Endothelial cell of umbilical vein (primary cell): ENCODE measurements at regions not wholly inside any gene's neighbourhood (a gene's known extent, or its start where the extent isn't known, plus 50 kb on each side); places are given as distances from the start of the nearest gene placed in this dataset.

Source experiments
- BruUV-seq: library from RNA; stranded (reverse); fragments of 400-500 nt; replicated peaks from 2 replicates; lab custom pipeline; 2021; lab: Mats Ljungman, UMichigan
- CTCF ChIA-PET: fragments of 300-600, 350-600 bp; sonication (Branson Sonifier 250); formaldehyde crosslinking; loops from one replicate; lab custom pipeline; 2021; ENCODE audit warnings: antibody characterized with exemption, inconsistent platforms; lab: Charles Lee
- POLR2A ChIA-PET: fragments of 300-600, 350-600 bp; sonication (Branson Sonifier 250); formaldehyde crosslinking; loops from one replicate; lab custom pipeline; 2021; ENCODE audit warnings: antibody characterized with exemption, inconsistent platforms; lab: Charles Lee
- DNase-seq: peaks from one replicate; pipeline ENCODE4 v3.0.0-alpha.2; 2011; ENCODE audit warnings: low read depth, low spot score
- FAIRE-seq: peaks from 2 replicates; lab custom pipeline; 2011; peaks lifted over from hg19 to GRCh38; lab: Jason Lieb, UNC
- H2AFZ ChIP-seq: 2 replicates; pipeline ENCODE4 v1.6.0; 2012; ENCODE audit warnings: low read depth, low read length, control low read depth, inconsistent platforms
- H3K27ac ChIP-seq: 2 replicates; pipeline ENCODE4 v1.5.1; 2011; ENCODE audit warnings: low read depth, mild to moderate bottlenecking, control low read depth, low read length, moderate library complexity; ENCODE audit not compliant: insufficient read depth
- H3K27me3 ChIP-seq, 2 experiments: 2 replicates each; pipeline versions ENCODE4 v1.6.0 to v1.6.1; 2011; ENCODE audit warnings: low read length in 2 of 2, mixed read lengths in 1 of 2; ENCODE audit not compliant: control insufficient read depth in 2 of 2, insufficient read depth in 2 of 2
- H3K36me3 ChIP-seq, 2 experiments: 2 replicates in 1 of 2; 3 replicates in 1 of 2; pipeline ENCODE4 v1.5.1; 2011; ENCODE audit warnings: low read length in 2 of 2, mild to moderate bottlenecking in 1 of 2, moderate library complexity in 1 of 2; ENCODE audit not compliant: control insufficient read depth in 2 of 2, insufficient read depth in 2 of 2; ENCODE audit errors: extremely low read depth in 1 of 2
- H3K4me1 ChIP-seq: 3 replicates; pipeline ENCODE4 v1.5.1; 2011; ENCODE audit warnings: mild to moderate bottlenecking, low read length; ENCODE audit not compliant: control insufficient read depth, insufficient read depth; ENCODE audit errors: extremely low read depth
- H3K4me2 ChIP-seq: 2 replicates; pipeline ENCODE4 v1.6.1; 2011; ENCODE audit warnings: low read length, control low read depth, mixed read lengths; ENCODE audit not compliant: insufficient read depth
- H3K4me3 ChIP-seq, 3 experiments: fragments of 200-600 bp in 1 of 3; sonication (generic), shearing (Covaris generic) in 1 of 3; replicated peaks in 1 of 3; 2 replicates each; pipeline ENCODE4 v1.5.1; 2011 to 2016; ENCODE audit warnings: control low read depth in 3 of 3, low read length in 3 of 3, mild to moderate bottlenecking in 2 of 3, inconsistent platforms in 1 of 3, low read depth in 1 of 3, moderate library complexity in 1 of 3; ENCODE audit not compliant: insufficient read depth in 1 of 3
- H3K79me2 ChIP-seq: 2 replicates; pipeline ENCODE4 v1.6.0; 2012; ENCODE audit warnings: low read length, inconsistent platforms; ENCODE audit not compliant: control insufficient read depth, insufficient read depth
- H3K9ac ChIP-seq: replicated peaks from 2 replicates; pipeline ENCODE3; 2011; ENCODE audit warnings: low read length, control low read depth; ENCODE audit not compliant: insufficient read depth; ENCODE audit errors: extremely low read depth
- H3K9me1 ChIP-seq: replicated peaks from 3 replicates; pipeline ENCODE4 v1.6.0; 2011; ENCODE audit warnings: mild to moderate bottlenecking, low read length; ENCODE audit not compliant: control insufficient read depth, insufficient read depth; ENCODE audit errors: extremely low read depth
- H3K9me3 ChIP-seq: replicated peaks from 2 replicates; pipeline ENCODE4 v1.5.1; 2012; ENCODE audit warnings: low read length, inconsistent platforms; ENCODE audit not compliant: control insufficient read depth, insufficient read depth
- H4K20me1 ChIP-seq: replicated peaks from 2 replicates; pipeline ENCODE3; 2011; ENCODE audit warnings: mild to moderate bottlenecking, low read length; ENCODE audit not compliant: control insufficient read depth, insufficient read depth; ENCODE audit errors: extremely low read depth
- CTCF ChIP-seq, 2 donors: IDR thresholded peaks; 1 replicate in 1 of 2; 2 replicates in 1 of 2; pipeline ENCODE4 v1.5.1; 2011; ENCODE audit warnings: low read length in 2 of 2, mild to moderate bottlenecking in 2 of 2, moderate library complexity in 2 of 2, control low read depth in 1 of 2, inconsistent platforms in 1 of 2, low read depth in 1 of 2; ENCODE audit not compliant: insufficient read depth in 1 of 2; ENCODE audit errors: extremely low read depth in 1 of 2
- EZH2 ChIP-seq: IDR thresholded peaks from 2 replicates; pipeline ENCODE4 v1.6.1; 2012; ENCODE audit warnings: borderline replicate concordance, low read depth, mild to moderate bottlenecking, moderate library complexity, low read length, inconsistent platforms; ENCODE audit not compliant: severe bottlenecking
- FOS ChIP-seq: IDR thresholded peaks from 2 replicates; pipeline ENCODE4 v1.6.1; 2011; ENCODE audit warnings: mild to moderate bottlenecking, low read length, moderate library complexity, borderline replicate concordance; ENCODE audit not compliant: insufficient read depth
- GATA2 ChIP-seq: IDR thresholded peaks from 2 replicates; pipeline ENCODE4 v1.7.0; 2011; ENCODE audit warnings: low read depth, mild to moderate bottlenecking, moderate library complexity, mixed read lengths, low read length; ENCODE audit not compliant: insufficient read length, insufficient read depth
- JUN ChIP-seq: IDR thresholded peaks from 2 replicates; pipeline ENCODE4 v1.6.1; 2011; ENCODE audit warnings: borderline replicate concordance, low read depth; ENCODE audit not compliant: insufficient read length, insufficient read depth
- MYC ChIP-seq: IDR thresholded peaks from one replicate; pipeline ENCODE4 v1.6.1; 2011; ENCODE audit warnings: mild to moderate bottlenecking, low read depth, low read length
- POLR2A ChIP-seq: IDR thresholded peaks from 2 replicates; pipeline ENCODE4 v1.6.1; 2012; ENCODE audit warnings: low read depth, mild to moderate bottlenecking, control low read depth, low read length
- POLR2AphosphoS5 ChIP-seq: IDR thresholded peaks from 2 replicates; pipeline ENCODE4 v1.6.1; 2012; ENCODE audit warnings: low read depth, mild to moderate bottlenecking, control low read depth, low read length, moderate library complexity; ENCODE audit not compliant: insufficient read depth
- dilution Hi-C: fragments of 300-500 bp; cut with MboI; formaldehyde crosslinking; loops from one replicate; pipeline ENCODE4 v1.15.0; 2019; ENCODE audit warnings: low sequenced_read_pairs; ENCODE audit not compliant: extremely low pct_ligation_motif_present
- intact Hi-C: fragments of 100-400 bp; cut with micrococcal nuclease; formaldehyde crosslinking; loops from one replicate; pipeline ENCODE4 v1.10.0; 2022
- TF ChIP-seq, protein P1 (sequence below): IDR thresholded peaks from 2 replicates; pipeline ENCODE4 v1.6.1; 2011; ENCODE audit not compliant: insufficient read depth, insufficient read length

GRCh38 chr4:148573296-148573695 is 131.1 kb upstream of the NR3C2 start:
- FAIRE-seq (no peak), DNase-seq (peak; percentile 11)
- intact Hi-C loops: no loop called here
- Histone ChIP-seq H3K9me3 (no peaks in the 10 kb centered on the region), H3K27ac (no peak overlapping the region), H3K9ac (no peak overlapping the region), H3K27me3 (no peaks in the 10 kb centered on the region), H3K79me2 (no peaks in the 10 kb centered on the region), H3K36me3 (no peaks in the 10 kb centered on the region), H3K4me1 (no peaks in the 10 kb centered on the region), H3K9me1 (no peaks in the 10 kb centered on the region), H4K20me1 (no peaks in the 10 kb centered on the region), H3K4me3 (no peak overlapping the region), H2AFZ (peak overlapping the region; percentile 12), H3K4me2 (no peak overlapping the region)
- ChIA-PET POLR2A (no interaction called here), CTCF (no interaction called here)
- BruUV-seq: no TSS peak
- dilution Hi-C loops: no loop called here
- TF ChIP-seq MYC: no peak
- no peak for TF ChIP-seq FOS
- no peak for TF ChIP-seq CTCF (IDR thresholded peaks at IDR 0.05; ENCODE audit: extremely low read depth in 1 of 2, insufficient read depth in 1 of 2, low read depth in 1 of 2, low read length in 2 of 2)
- no peak for TF ChIP-seq POLR2AphosphoS5
- TF ChIP-seq EZH2: no peak
- TF ChIP-seq POLR2A: no peak
- TF ChIP-seq JUN: no peak
- TF ChIP-seq GATA2: no peak
- TF ChIP-seq, protein P1, sequence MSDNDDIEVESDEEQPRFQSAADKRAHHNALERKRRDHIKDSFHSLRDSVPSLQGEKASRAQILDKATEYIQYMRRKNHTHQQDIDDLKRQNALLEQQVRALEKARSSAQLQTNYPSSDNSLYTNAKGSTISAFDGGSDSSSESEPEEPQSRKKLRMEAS: no peak
